ENCODE measurements at regions not wholly inside any gene's neighbourhood (a gene's known extent, or its start where the extent isn't known, plus 50 kb on each side); places are given as distances from the start of the nearest gene placed in this dataset.

GRCh38 chr4:128660361-128661215 lies 148.9 kb upstream of the JADE1 start:
- TF ChIP-seq ZNF274 (IDR thresholded peaks at IDR 0.05; ENCODE audit: low read depth, low read length): no peak
- no peak for TF ChIP-seq YY1 (IDR thresholded peaks at IDR 0.05; ENCODE audit: insufficient read depth, insufficient read length)
- TF ChIP-seq SUZ12 (IDR thresholded peaks at IDR 0.05; ENCODE audit: extremely low read depth, insufficient read depth, insufficient read length): no peak

Data from NT2/D1 (cell line).